BE2C (cell line): ENCODE measurements at regions not wholly inside any gene's neighbourhood (a gene's known extent, or its start where the extent isn't known, plus 50 kb on each side); places are given as distances from the start of the nearest gene placed in this dataset.

ENCODE experiments used
- DNase-seq: peaks from one replicate; pipeline ENCODE4 v3.0.0-alpha.2; 2020
- H3K27me3 ChIP-seq: fragments of 250-450 bp; sonication (Bioruptor Pico); 2 replicates; pipeline ENCODE4 v1.5.1; 2020; ENCODE audit warnings: mild to moderate bottlenecking
- H3K36me3 ChIP-seq: fragments of 250-450 bp; sonication (Bioruptor Pico); 2 replicates; pipeline ENCODE4 v1.5.1; 2020; ENCODE audit warnings: mild to moderate bottlenecking
- H3K4me1 ChIP-seq: fragments of 250-450 bp; sonication (Bioruptor Pico); 2 replicates; pipeline ENCODE4 v1.5.1; 2020
- H3K4me3 ChIP-seq: 2 replicates; pipeline ENCODE4 v1.5.1; 2011; ENCODE audit warnings: low read depth, low read length
- H3K9me3 ChIP-seq: fragments of 250-450 bp; sonication (Bioruptor Pico); 2 replicates; pipeline ENCODE4 v1.5.1; 2020
- CTCF ChIP-seq: IDR thresholded peaks from 2 replicates; pipeline ENCODE4 v1.5.1; 2012; ENCODE audit warnings: mild to moderate bottlenecking, low read depth, low read length

GRCh38 chr5:61731267-61731945, 399.3 kb downstream of the ZSWIM6 start:
- TF ChIP-seq CTCF: no peak
- Histone ChIP-seq H3K4me1 (no peaks in the 10 kb centered on the region), H3K4me3 (no peak overlapping the region), H3K36me3 (no peaks in the 10 kb centered on the region), H3K27me3 (no peaks in the 10 kb centered on the region; the same call in 1 of the 2 replicates), H3K9me3 (no peaks in the 10 kb centered on the region)
- DNase-seq: no peak

GRCh38 chr5:61731946-61732314, 399.9 kb downstream of the ZSWIM6 start:
- Histone ChIP-seq H3K4me1 (no peaks in the 10 kb centered on the region), H3K36me3 (no peaks in the 10 kb centered on the region), H3K4me3 (no peak overlapping the region), H3K9me3 (no peaks in the 10 kb centered on the region), H3K27me3 (no peaks in the 10 kb centered on the region; the same call in 1 of the 2 replicates)
- no peak for DNase-seq
- TF ChIP-seq CTCF: no peak

- no peaks in the 10 kb centered on the region for H3K9me3 ChIP-seq
- no peaks in the 10 kb centered on the region; the same call in 1 of the 2 replicates for H3K27me3 ChIP-seq
- no peak for DNase-seq
- H3K4me3 ChIP-seq: no peak overlapping the region
- H3K36me3 ChIP-seq: no peaks in the 10 kb centered on the region
- no peaks in the 10 kb centered on the region for H3K4me1 ChIP-seq
- TF ChIP-seq CTCF: no peak
Observed at GRCh38 chr5:61732369-61732768, 400.3 kb downstream of the ZSWIM6 start.

GRCh38 chr5:61732796-61733195, 400.7 kb downstream of the ZSWIM6 start:
- no peaks in the 10 kb centered on the region; the same call in 1 of the 2 replicates for H3K27me3 ChIP-seq
- no peak for DNase-seq
- H3K4me1 ChIP-seq: no peaks in the 10 kb centered on the region

GRCh38 chr5:61734001-61734400, 401.9 kb downstream of the ZSWIM6 start:
- H3K27me3 ChIP-seq: no peaks in the 10 kb centered on the region; the same call in none of the 2 replicates
- DNase-seq: no peak
- no peak for TF ChIP-seq CTCF
- no peaks in the 10 kb centered on the region for H3K4me1 ChIP-seq
- H3K9me3 ChIP-seq: no peaks in the 10 kb centered on the region
- H3K36me3 ChIP-seq: no peaks in the 10 kb centered on the region
- H3K4me3 ChIP-seq: no peak overlapping the region

More at GRCh38 chr5:61732796-61733195, 400.7 kb downstream of the ZSWIM6 start:
- Histone ChIP-seq H3K9me3 (no peaks in the 10 kb centered on the region), H3K4me3 (no peak overlapping the region), H3K36me3 (no peaks in the 10 kb centered on the region)
- TF ChIP-seq CTCF: no peak

- Histone ChIP-seq H3K4me1 (no peaks in the 10 kb centered on the region), H3K27me3 (no peaks in the 10 kb centered on the region; the same call in 1 of the 2 replicates), H3K9me3 (no peaks in the 10 kb centered on the region), H3K36me3 (no peaks in the 10 kb centered on the region), H3K4me3 (no peak overlapping the region)
- no peak for TF ChIP-seq CTCF
- no peak for DNase-seq
Observed at GRCh38 chr5:61734966-61735365, 402.9 kb downstream of the ZSWIM6 start.
